ENCODE measurements at regions not wholly inside any gene's neighbourhood (a gene's known extent, or its start where the extent isn't known, plus 50 kb on each side); places are given as distances from the start of the nearest gene placed in this dataset.
"Not testable (repeated sequence)": the region's sequence is repeated elsewhere in the genome, so short reads cannot be mapped to it uniquely, and the experiment has no call there.

GRCh38 chr3:27031476-27031875 is 337.7 kb downstream of the NEK10 start:
- no peak for TF ChIP-seq CTCF (IDR thresholded peaks at IDR 0.05; ENCODE audit: low read depth, low read length)
- H3K4me1 ChIP-seq (ENCODE audit: low read depth), result no peaks in the 10 kb centered on the region
- H3K9me3 ChIP-seq (ENCODE audit: low read depth), result no peaks in the 10 kb centered on the region
- no peaks in the 10 kb centered on the region for H3K36me3 ChIP-seq
- H3K4me3 ChIP-seq, result no peak overlapping the region
- DNase-seq (ENCODE audit: low read depth in 1 of 2, low spot score in 1 of 2), result no peak
- H3K27me3 ChIP-seq, result no peaks in the 10 kb centered on the region
- H3K27ac ChIP-seq, result no peak overlapping the region

- no peak overlapping the region for H3K27ac ChIP-seq
- no peak for TF ChIP-seq CTCF (IDR thresholded peaks at IDR 0.05; ENCODE audit: low read depth, low read length)
- no peaks in the 10 kb centered on the region for H3K36me3 ChIP-seq
- H3K9me3 ChIP-seq (ENCODE audit: low read depth), result no peaks in the 10 kb centered on the region
- H3K4me1 ChIP-seq (ENCODE audit: low read depth), result no peaks in the 10 kb centered on the region
- no peak overlapping the region for H3K4me3 ChIP-seq
- no peak for DNase-seq (ENCODE audit: low read depth in 1 of 2, low spot score in 1 of 2)
- no peaks in the 10 kb centered on the region for H3K27me3 ChIP-seq
These were observed 334.9 kb downstream of the NEK10 start for GRCh38 chr3:27034255-27034654.

DNA sequence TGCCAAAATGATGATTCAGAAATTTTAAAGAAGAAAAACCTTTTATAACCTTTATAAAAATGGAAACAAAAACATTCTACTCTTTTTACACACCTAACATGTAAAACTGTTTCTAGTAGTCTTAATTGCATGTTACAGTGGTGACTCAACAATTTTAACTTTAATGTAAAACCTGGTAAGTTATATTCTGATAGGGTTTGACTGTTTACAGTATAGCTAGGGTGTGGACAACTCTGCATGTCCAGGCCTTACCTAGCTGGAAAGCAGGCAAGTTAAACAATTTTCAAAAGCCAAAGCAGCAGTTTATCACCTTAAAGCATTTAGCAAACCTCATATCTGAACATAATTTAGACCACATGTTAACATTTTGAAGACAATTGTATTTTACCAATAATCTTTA is 328.5 kb downstream of the NEK10 start:
- Histone ChIP-seq H3K9me3 (ENCODE audit: low read depth) (no peaks in the 10 kb centered on the region), H3K27me3 (no peaks in the 10 kb centered on the region), H3K27ac (no peak overlapping the region), H3K36me3 (no peaks in the 10 kb centered on the region), H3K4me1 (ENCODE audit: low read depth) (no peaks in the 10 kb centered on the region), H3K4me3 (no peak overlapping the region)
- DNase-seq (ENCODE audit: low read depth in 1 of 2, low spot score in 1 of 2), result no peak
- no peak for TF ChIP-seq CTCF (IDR thresholded peaks at IDR 0.05; ENCODE audit: low read depth, low read length)

DNA sequence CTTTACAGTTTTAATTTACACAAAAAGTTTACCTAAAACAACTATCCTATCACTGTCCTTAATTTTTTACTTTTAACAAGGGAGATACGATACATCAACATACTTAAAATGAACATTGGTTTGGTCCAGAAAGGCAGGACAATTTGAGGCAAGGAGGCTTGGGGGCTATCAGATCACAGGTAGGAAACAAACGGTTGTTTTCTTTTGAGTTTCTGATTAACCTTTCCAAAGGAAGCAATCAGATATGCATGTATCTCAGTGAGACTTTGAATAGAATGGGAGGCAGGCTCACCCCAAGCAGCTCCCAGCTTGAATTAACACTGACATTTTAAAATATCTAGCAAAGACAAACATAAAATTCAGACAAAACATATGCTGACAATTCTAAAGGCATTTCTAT is 326.6 kb downstream of the NEK10 start:
- not testable (repeated sequence) for H3K9me3 ChIP-seq (ENCODE audit: low read depth); H3K27ac ChIP-seq

GRCh38 chr3:27043328-27043955 is 325.7 kb downstream of the NEK10 start:
- Histone ChIP-seq H3K9me3 (ENCODE audit: low read depth) (no peaks in the 10 kb centered on the region), H3K36me3 (no peaks in the 10 kb centered on the region), H3K27ac (no peak overlapping the region), H3K4me3 (no peak overlapping the region), H3K4me1 (ENCODE audit: low read depth) (no peaks in the 10 kb centered on the region), H3K27me3 (no peaks in the 10 kb centered on the region)
- no peak for DNase-seq (ENCODE audit: low read depth in 1 of 2, low spot score in 1 of 2)
- no peak for TF ChIP-seq CTCF (IDR thresholded peaks at IDR 0.05; ENCODE audit: low read depth, low read length)

More for the DNA sequence above, 326.6 kb downstream of the NEK10 start:
- H3K4me3 ChIP-seq; DNase-seq (ENCODE audit: low read depth in 1 of 2, low spot score in 1 of 2); H3K4me1 ChIP-seq (ENCODE audit: low read depth); H3K27me3 ChIP-seq; H3K36me3 ChIP-seq: not testable (repeated sequence)

DNA sequence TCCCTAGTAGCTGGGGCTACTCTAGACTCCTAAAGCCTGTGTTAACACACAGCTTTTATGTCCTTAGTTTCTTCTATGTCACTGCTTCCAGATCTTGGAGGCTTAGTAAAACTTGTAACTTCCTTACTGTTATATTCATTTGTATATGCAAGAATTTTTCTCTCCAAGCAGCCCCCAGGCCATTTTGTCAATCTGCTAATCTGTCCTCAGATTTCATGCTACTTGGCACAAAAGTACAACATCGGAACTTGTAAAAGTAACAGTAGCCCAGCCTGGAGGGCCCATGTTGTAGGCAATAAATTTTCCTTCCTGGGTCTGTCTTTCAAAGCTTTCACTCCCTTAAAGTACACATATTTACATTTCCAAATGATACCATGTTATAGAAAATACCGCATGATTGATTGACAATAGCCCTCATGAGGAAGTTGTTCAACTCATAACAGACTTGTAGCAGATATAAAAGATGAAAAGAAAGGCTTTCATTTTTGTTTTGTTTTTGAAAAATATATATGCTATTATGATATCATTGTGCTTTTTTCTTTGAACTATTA is 324.2 kb downstream of the NEK10 start:
- no peak for DNase-seq (ENCODE audit: low read depth in 1 of 2, low spot score in 1 of 2)
- Histone ChIP-seq H3K4me3 (no peak overlapping the region), H3K27me3 (no peaks in the 10 kb centered on the region), H3K4me1 (ENCODE audit: low read depth) (no peaks in the 10 kb centered on the region), H3K27ac (no peak overlapping the region), H3K36me3 (no peaks in the 10 kb centered on the region), H3K9me3 (ENCODE audit: low read depth) (no peaks in the 10 kb centered on the region)
- TF ChIP-seq CTCF (IDR thresholded peaks at IDR 0.05; ENCODE audit: low read depth, low read length), result no peak

Measured in cardiac muscle cell (in vitro differentiated cells and primary cell).